M059J (cell line): ENCODE measurements at regions not wholly inside any gene's neighbourhood (a gene's known extent, or its start where the extent isn't known, plus 50 kb on each side); places are given as distances from the start of the nearest gene placed in this dataset.

Experiments used
- DNase-seq: peaks from one replicate; pipeline ENCODE4 v3.0.0-alpha.2; 2012; ENCODE audit warnings: low read depth

DNA sequence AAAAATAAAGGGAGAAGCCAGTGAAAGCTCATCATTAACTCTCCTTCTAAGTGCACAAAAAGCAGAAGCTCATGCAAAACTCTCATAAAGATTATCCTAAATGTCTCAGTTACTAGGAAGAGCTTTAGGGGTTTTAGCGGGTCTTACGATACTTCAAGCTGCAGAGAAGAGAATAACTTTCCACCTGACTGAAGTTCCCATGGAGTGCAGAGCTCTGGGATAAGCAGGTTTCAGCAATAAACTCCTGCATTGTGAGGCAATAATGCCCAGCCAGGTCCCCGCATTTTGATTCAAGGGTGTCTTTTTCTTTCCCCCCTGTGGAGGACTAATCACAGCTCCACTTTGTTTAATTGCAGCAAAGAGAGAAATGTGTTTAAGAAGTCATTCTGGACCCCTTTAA lies 241.9 kb upstream of the SP8 start:
- no peak for DNase-seq

- DNase-seq = no peak
These were observed 242.3 kb upstream of the SP8 start for GRCh38 chr7:21029006-21029405.

GRCh38 chr7:21030237-21030871 lies 243.7 kb upstream of the SP8 start:
- no peak for DNase-seq

DNA sequence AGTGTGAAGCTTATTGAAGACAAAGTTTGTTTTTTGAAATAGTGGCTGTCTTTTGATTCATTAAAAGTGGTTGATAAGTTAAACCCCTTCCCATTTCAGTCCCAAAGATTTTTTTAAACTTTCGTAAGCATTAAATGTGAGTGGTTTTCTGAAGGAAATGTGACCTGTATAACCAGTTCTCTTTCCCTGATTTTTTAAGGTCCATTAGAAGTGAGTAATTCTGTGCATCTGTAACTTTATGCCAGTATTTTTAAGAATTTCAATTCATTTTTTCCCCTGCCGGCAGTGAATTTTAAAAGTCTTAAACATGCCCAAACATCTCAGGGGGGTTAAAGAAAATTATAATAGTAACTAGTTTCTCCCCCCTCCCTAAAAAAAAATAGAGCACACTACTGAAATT lies 254.6 kb upstream of the SP8 start:
- DNase-seq = no peak

- no peak for DNase-seq
These were observed 255.0 kb upstream of the SP8 start for GRCh38 chr7:21041666-21042065.

DNA sequence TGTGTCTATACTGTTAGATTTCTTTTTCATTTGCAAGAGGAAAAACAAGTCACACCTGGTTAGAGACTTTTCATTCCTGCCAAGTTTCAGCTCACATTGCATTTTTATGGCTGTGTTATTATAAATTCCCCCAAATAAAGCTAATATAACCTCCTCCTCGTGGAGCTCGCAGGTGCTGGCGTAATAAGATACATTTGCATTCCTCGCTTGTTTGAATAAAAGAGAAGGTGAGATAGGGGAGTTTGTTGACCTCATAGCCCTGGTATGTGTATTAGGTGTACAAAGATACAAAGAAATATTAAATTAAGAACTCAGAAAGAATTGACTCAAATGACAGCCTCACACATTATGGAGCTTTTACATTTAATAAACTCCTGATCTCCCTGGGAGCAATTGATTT lies 257.7 kb upstream of the SP8 start:
- no peak for DNase-seq

GRCh38 chr7:21044913-21045568 lies 258.4 kb upstream of the SP8 start:
- DNase-seq = no peak

- no peak for DNase-seq
These were observed 265.2 kb upstream of the SP8 start for GRCh38 chr7:21051865-21052264.

GRCh38 chr7:21054427-21055112 lies 267.9 kb upstream of the SP8 start:
- no peak for DNase-seq

DNA sequence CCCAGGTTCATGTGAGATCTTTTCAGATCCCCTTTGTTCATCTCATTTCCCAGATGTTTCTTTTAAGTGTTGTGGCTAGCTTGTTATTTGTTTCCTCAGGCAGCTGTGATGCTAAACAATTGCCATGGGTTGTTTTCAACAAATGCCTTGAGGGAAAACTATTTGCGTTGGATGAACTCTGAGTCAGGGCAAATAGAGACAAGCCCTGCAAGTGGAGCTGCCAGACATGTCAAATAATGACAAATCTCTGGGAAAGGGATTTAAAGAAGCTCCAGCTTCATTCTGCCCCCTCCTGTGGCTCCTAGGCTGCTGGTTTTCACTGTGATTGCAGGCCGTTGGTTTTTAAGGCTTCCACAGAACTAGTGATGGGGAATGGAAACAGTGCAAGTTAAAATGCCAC lies 272.4 kb upstream of the SP8 start:
- DNase-seq = no peak

DNA sequence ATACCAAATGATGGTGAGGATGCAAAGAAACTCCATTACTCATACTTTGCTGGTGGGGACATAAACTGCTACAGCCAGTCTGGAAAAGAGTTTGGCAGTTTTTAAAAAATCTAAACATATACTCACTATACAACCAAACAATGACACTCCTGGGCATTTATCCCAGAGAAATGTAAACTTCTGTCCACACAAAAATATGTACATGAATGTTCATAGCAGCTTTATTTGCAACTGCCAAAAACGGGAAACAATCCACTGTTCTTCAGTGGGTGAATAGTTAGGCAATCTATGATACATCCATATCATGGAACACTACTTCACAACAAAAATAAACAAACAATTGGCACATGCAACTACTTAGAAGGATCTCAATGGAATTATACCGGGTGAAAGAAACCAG lies 276.4 kb upstream of the SP8 start:
- no peak for DNase-seq

GRCh38 chr7:21064698-21065648 lies 278.3 kb upstream of the SP8 start:
- DNase-seq = no peak

DNA sequence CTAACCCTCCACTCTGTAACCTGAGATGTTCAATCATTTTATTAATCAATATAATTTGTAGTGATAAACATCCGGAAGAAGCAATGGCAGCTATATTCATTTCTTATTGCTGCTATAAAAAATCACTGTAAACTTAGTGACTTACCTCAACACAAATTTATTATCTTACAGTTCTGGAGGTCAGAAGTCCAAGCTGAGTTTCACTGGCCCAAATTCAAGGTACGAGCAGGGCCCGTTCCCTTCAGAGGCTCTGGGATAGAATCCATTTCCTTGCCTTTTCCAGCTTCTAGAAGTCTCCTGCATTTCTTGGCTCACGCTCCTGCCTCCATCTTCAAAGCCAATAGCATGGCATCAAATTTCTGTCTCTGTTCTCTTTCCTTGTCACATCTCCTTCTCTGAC lies 279.5 kb upstream of the SP8 start:
- no peak for DNase-seq

GRCh38 chr7:21067216-21067615 lies 280.5 kb upstream of the SP8 start:
- no peak for DNase-seq

GRCh38 chr7:21070571-21071090 lies 283.9 kb upstream of the SP8 start:
- DNase-seq = no peak

- DNase-seq = no peak
These were observed 285.1 kb upstream of the SP8 start for GRCh38 chr7:21071561-21072501.

- DNase-seq = no peak
These were observed 289.4 kb upstream of the SP8 start for GRCh38 chr7:21076054-21076453.

DNA sequence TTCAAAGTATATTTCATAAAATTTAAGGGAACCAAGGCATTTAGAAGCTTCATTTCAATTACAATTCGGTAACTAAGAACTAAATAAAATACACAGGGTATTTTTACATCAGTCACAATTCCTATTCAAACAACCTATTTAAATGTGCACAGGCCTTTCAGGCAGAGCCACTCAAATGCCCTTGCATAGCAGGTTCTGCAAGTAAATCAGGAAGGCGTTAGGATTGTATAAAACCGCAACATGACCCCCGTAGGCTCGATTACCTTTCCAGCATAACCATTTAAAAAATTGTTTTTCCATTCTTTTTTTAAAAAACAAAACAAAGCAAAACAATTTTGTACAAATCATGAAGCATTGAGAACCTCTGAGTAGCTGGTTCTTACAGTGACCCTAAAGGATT lies 289.9 kb upstream of the SP8 start:
- DNase-seq = no peak

GRCh38 chr7:21077602-21078001 lies 290.9 kb upstream of the SP8 start:
- DNase-seq = no peak

DNA sequence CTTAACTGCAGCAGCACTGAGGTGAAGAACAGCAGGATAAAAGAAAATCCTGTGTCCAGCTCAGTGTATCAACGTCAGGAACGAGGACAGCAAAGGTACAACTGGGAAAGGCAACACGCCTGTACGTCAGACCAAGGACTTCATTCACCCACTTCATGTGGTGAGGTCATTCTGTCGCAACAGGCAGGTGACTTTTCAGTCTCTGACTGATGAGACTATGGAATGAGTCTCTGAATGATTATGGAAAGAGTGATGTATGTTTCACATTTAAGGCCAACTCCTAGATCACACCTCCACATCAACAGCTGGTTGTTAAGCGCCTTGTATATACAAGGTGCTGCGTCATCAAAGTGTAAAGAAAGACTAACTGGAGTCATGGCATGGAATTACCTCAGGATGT lies 297.6 kb upstream of the SP8 start:
- no peak for DNase-seq

- peak; percentile 9 for DNase-seq
These were observed 300.0 kb upstream of the SP8 start for GRCh38 chr7:21086688-21087087.
